MG63 (cell line): ENCODE measurements at regions not wholly inside any gene's neighbourhood (a gene's known extent, or its start where the extent isn't known, plus 50 kb on each side); places are given as distances from the start of the nearest gene placed in this dataset.

Experiments used
- DNase-seq: peaks from one replicate; pipeline ENCODE4 v3.0.0-alpha.2; 2020
- H3K27me3 ChIP-seq: fragments of 250-450 bp; sonication (Bioruptor Pico); 2 replicates; pipeline ENCODE4 v1.5.1; 2020; ENCODE audit warnings: mild to moderate bottlenecking, moderate library complexity
- H3K36me3 ChIP-seq: fragments of 250-450 bp; sonication (Bioruptor Pico); 2 replicates; pipeline ENCODE4 v1.5.1; 2020; ENCODE audit warnings: mild to moderate bottlenecking, moderate library complexity
- H3K4me3 ChIP-seq: fragments of 250-450 bp; sonication (Bioruptor Pico); 2 replicates; pipeline ENCODE4 v1.5.1; 2020; ENCODE audit warnings: mild to moderate bottlenecking, moderate library complexity
- H3K9me3 ChIP-seq: fragments of 250-450 bp; sonication (Bioruptor Pico); 2 replicates; pipeline ENCODE4 v1.5.1; 2020; ENCODE audit warnings: mild to moderate bottlenecking, moderate library complexity

- Histone ChIP-seq H3K36me3 (no peaks in the 10 kb centered on the region), H3K4me3 (no peak overlapping the region), H3K9me3 (no peaks in the 10 kb centered on the region), H3K27me3 (no peaks in the 10 kb centered on the region)
- no peak for DNase-seq
Measured at GRCh38 chr11:70526116-70527045, 128.1 kb downstream of the CTTN start.

- no peak for DNase-seq
- no peak overlapping the region for H3K4me3 ChIP-seq
- H3K9me3 ChIP-seq, result no peaks in the 10 kb centered on the region
- no peaks in the 10 kb centered on the region for H3K36me3 ChIP-seq
- no peaks in the 10 kb centered on the region for H3K27me3 ChIP-seq
Measured at GRCh38 chr11:70527046-70527395, 128.7 kb downstream of the CTTN start.

- no peak overlapping the region for H3K4me3 ChIP-seq
- no peaks in the 10 kb centered on the region for H3K27me3 ChIP-seq
- H3K36me3 ChIP-seq, result no peaks in the 10 kb centered on the region
- no peaks in the 10 kb centered on the region for H3K9me3 ChIP-seq
- no peak for DNase-seq
Measured at GRCh38 chr11:70527429-70528045, 129.2 kb downstream of the CTTN start.

- Histone ChIP-seq H3K4me3 (no peak overlapping the region), H3K9me3 (no peaks in the 10 kb centered on the region), H3K36me3 (no peaks in the 10 kb centered on the region), H3K27me3 (no peaks in the 10 kb centered on the region)
- no peak for DNase-seq
Measured at GRCh38 chr11:70528046-70528793, 129.9 kb downstream of the CTTN start.

DNA sequence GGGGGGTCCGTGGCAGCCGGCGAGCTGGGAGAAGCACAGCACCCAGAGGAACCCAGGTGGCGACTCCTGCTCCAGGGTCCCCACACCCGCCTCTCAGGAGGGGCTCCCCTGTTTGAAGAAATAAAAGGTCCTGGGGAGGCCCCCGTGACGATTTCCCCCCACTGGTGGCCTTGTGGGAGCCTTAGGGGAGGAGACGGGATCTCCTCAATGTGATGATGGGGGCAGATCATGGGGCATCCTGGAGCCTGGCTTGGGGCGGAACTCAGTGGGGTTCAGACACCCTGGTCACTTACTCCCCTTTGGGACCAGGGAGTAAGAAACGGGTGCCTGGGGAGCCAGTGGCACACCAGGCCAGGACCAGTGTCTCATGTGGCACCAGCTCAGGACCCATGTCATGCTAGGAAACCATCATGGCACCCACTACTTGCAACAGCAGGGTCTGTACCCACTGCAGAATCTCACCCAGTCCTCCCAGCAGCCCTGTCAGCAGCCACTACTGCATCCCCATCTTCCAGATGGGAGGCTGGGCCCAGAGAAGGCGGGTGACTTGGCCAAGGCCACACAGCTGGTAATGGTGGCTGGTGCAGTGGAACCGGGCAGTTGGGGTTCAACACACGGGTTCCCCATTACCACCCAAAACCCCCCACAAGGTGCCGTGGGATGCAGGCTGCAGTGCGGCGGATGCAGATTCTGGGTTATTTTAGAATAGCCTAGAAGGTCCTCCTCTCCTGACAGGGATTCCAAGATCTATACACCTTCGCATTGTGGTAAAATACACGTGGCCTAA is 130.7 kb downstream of the CTTN start:
- DNase-seq, result no peak
- no peaks in the 10 kb centered on the region for H3K9me3 ChIP-seq

DNA sequence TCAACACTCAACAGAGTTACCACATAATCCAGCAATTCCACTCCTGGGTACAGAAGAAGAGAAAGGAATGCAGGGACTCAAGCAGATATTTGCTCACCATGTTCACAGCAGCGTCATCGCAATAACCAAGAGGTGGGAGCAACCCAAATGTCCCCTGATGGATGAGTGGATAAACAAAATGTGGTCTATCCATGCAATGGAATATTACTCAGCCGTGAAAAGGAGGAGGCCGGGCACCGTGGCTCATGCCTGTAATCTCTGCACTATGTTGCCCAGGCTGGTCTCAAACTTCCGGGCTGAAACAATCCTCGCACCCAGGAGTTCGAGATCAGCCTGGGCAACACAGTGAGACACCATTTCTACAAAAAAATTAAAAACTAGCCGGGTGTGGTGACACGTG is 131.7 kb downstream of the CTTN start:
- no peak for DNase-seq
- Histone ChIP-seq H3K4me3 (no peak overlapping the region), H3K27me3 (no peaks in the 10 kb centered on the region), H3K9me3 (no peaks in the 10 kb centered on the region), H3K36me3 (no peaks in the 10 kb centered on the region)

More for the DNA sequence above, 130.7 kb downstream of the CTTN start:
- Histone ChIP-seq H3K36me3 (no peaks in the 10 kb centered on the region), H3K4me3 (no peak overlapping the region), H3K27me3 (no peaks in the 10 kb centered on the region)

GRCh38 chr11:70530629-70531185 is 132.4 kb downstream of the CTTN start:
- H3K27me3 ChIP-seq, result no peaks in the 10 kb centered on the region
- H3K4me3 ChIP-seq, result no peak overlapping the region
- no peak for DNase-seq
- no peaks in the 10 kb centered on the region for H3K36me3 ChIP-seq
- no peaks in the 10 kb centered on the region for H3K9me3 ChIP-seq

DNA sequence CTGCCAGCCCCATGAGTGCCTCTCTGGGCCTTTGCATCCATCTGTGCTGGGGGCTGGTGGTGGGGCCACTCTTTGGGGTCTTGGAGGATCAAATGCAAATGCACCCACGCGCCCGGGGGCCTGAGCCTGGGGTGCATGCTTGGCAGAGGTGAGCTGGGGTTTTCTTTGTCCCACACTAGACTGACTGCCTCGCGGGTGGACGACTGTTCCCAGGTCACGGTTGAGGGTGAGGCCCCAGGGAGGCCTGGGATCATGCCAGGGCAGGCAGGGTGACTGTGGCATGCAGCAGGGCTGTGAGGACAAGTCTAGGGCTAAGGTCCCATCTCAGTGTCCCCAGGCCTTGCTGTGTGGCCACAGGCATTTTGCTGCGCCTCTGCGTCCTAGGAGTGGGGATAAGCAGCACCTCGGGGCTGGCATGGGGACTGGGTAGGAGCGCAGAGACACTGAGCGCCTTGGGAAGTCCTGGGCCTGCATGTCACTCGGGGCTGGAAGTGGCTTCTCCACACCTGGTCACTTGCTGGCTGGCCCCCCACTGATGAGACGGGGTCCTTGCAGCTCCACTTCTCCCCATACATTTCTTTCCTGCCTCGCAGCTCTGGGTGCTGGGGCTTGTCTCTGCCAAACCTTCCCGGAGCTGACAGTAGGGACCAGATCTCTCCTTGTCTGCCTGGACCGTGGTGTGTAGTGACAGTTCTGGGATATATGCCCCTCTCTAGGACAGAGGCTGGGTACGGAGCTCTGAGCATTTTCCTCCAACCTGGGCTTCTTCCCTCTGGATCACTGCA is 133.1 kb downstream of the CTTN start:
- Histone ChIP-seq H3K9me3 (no peaks in the 10 kb centered on the region), H3K36me3 (no peaks in the 10 kb centered on the region), H3K27me3 (no peaks in the 10 kb centered on the region), H3K4me3 (no peak overlapping the region)
- DNase-seq, result no peak

DNA sequence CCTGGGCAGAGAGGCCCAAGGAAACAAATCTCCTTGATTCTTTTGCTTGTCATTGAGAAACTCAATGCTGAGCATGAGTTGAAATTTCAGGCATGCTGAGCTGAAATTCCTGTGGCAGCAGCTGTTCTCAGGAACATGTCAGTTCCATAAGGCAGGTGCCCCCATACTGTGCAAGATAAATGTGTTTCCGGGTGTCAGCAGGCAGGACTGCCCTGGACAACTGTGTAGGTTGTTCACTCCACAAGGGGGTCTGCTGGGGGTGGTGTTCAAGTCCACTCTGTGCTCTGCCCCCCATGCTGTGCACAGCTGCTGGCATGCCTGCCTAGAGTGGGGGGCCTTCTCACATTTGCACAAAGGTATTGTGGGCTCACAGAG is 133.7 kb downstream of the CTTN start:
- Histone ChIP-seq H3K27me3 (no peaks in the 10 kb centered on the region), H3K36me3 (no peaks in the 10 kb centered on the region), H3K4me3 (no peak overlapping the region), H3K9me3 (no peaks in the 10 kb centered on the region)
- no peak for DNase-seq

DNA sequence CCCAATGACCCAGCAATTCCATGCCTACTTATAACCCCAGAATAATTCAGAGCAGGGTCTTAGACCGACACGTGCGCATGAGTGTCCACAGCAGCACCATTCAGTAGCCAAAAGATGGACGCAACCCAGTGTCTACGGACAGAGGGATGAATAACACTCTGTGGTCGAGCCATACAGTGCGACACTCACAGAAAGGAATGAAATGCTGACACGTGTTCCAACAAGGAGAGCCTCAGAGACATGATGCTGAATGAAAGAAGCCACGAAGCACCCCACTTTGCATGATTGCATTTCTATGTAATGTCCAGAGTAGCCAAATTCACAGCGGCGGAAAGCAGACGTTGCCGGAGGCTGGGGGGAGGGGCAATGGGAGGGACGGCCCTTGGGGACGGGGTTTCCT is 134.4 kb downstream of the CTTN start:
- Histone ChIP-seq H3K9me3 (no peaks in the 10 kb centered on the region), H3K36me3 (no peaks in the 10 kb centered on the region), H3K27me3 (no peaks in the 10 kb centered on the region), H3K4me3 (no peak overlapping the region)
- DNase-seq, result no peak

DNA sequence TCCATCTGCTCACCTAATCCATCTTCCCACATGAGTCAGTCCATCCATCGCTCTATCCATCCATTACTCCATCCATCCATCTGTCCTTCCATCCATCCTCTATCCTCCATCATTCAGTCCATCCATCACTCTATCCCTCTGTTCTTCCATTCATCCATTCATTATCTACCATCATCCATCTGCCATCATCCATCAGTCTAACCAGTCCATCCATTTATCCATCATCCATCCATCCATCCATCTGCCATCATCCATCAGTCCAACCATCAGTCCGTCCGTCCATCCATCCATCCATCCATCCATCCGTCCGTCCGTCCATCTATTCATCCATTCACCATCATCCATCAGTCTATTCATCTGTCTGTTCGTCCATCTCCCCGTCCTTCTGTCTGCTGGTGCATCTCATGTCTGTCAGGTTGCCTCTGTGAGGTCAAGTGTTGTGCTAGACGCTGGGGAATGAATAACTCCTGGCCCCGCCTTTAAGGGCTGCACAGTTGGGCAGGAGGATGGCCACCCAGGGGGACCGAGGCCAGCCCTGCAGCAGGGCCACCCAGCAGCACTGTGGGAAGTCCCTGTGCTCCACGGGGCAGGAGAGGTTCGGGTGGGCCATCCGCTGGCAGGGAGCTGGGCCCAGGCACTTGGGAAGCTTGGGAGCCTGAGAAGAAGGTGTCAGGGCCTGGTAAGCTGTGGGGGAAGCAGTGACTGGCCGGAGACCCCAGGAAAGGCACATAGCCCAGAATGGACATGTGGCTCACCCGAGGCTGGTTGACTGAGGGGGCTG is 137.1 kb downstream of the CTTN start:
- H3K27me3 ChIP-seq, result no peaks in the 10 kb centered on the region
- no peak for DNase-seq
- no peaks in the 10 kb centered on the region for H3K36me3 ChIP-seq
- H3K4me3 ChIP-seq, result no peak overlapping the region
- no peaks in the 10 kb centered on the region for H3K9me3 ChIP-seq

DNA sequence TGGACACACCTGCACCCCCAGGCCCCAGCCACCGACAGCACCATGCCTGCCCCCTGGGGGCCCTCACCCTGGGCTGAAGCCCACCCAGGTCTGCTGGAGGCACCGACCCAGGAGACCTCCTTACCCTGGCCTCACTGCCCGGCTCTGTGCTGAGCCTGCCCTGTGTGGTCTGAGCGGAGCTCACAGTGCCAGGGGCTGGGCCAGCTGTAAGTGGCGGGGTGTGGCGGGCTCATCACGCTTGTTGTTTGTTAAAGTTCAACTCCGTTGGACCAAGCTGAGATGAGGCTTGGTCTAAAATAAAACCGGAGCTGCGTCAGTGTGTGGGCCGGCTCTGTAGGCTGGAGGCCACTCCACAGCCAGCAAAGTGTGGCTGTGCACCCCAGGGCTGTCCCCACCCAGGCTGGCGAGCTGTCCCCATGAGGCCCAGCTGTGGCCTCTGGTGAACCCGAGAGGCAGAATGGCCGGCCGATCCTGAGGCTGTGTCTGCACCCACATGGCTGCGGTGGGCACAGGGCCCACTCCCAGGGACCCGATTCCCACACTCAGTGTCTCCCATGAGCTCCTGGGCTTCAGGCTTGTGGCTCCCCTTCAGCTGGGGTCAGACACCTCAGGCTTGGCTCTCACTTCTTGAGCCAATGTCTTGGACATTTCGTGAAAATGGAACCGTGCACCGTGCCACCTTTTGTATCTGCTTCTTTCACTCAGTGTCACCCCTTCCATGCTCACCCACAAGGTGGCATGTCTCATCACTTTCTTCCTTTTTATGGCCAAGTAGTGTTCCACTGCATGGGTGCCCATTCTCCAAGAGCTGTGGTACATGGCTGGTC is 137.9 kb downstream of the CTTN start:
- Histone ChIP-seq H3K9me3 (no peaks in the 10 kb centered on the region), H3K4me3 (no peak overlapping the region), H3K36me3 (no peaks in the 10 kb centered on the region), H3K27me3 (no peaks in the 10 kb centered on the region)
- DNase-seq, result no peak

DNA sequence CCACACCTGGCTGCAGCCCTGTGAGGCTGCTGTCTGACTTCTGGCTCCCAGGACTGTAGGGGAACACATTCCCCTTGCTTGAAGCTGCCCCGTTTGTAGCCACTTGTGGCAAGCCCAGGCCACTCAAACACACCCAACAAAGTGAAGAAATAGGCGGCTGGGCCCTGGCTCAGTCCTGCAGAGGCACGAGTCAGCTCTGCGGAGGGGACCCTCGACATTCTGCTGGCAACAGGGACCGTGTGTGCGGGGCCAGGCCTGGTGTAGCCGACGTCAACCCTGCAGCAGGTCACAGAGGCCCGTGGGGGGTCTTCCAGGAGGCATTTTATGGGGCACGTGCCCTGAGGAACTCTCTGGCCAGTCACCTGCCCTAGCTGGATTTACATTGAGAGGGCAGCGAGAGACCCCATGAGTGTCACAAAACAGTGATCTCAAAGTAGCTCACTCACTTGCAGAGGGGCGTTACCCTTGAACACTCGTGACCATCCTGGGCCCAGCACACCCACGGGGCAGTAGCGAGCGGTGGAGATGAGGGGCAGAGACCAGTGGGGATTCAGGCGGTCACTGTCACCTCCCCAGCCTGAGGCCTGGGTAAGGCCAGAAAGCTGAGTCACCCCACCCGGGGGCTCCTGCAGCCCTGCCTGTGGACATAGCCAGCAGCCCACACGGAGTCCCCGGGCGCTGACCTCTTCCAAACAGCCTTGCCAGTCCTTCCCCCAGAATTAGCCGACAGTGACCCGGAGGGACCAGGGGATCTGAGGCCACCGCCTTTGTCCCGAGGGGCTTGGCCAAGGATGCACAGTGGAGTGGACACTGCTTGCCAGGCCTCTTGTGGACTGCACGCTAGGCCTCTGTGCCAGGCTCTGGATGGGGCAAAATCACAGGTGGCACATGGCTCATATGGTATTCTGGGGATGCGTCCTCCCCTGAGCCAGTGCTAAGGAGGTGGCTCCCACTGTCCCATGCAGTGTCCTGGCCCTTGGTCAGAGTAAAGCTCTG is 139.5 kb downstream of the CTTN start:
- H3K9me3 ChIP-seq, result no peaks in the 10 kb centered on the region
- H3K27me3 ChIP-seq, result no peaks in the 10 kb centered on the region
- no peak overlapping the region for H3K4me3 ChIP-seq
- DNase-seq, result no peak
- H3K36me3 ChIP-seq, result no peaks in the 10 kb centered on the region
